CD14-positive monocyte (primary cell): ENCODE measurements at regions not wholly inside any gene's neighbourhood (a gene's known extent, or its start where the extent isn't known, plus 50 kb on each side); places are given as distances from the start of the nearest gene placed in this dataset.

Experiments used
- DNase-seq, 3 donors: peaks; one replicate each; pipeline ENCODE4 v3.0.0-alpha.2; 2011 to 2022
- H2AFZ ChIP-seq: 2 replicates; pipeline ENCODE4 v1.6.0; 2012; ENCODE audit warnings: mild to moderate bottlenecking, low read depth, low read length, inconsistent platforms; ENCODE audit not compliant: insufficient read depth, poor library complexity, severe bottlenecking
- H3K27ac ChIP-seq, 2 donors: 1 replicate in 1 of 2; 2 replicates in 1 of 2; pipeline ENCODE4 v1.5.1; 2012 to 2013; ENCODE audit warnings: low read length in 2 of 2, control low read depth in 1 of 2, inconsistent platforms in 1 of 2, low read depth in 1 of 2, mild to moderate bottlenecking in 1 of 2
- H3K27me3 ChIP-seq, 2 donors: one replicate each; pipeline versions ENCODE4 v1.6.0 to v1.6.1; 2011 to 2013; ENCODE audit warnings: low read length in 2 of 2; ENCODE audit not compliant: control insufficient read depth in 2 of 2, insufficient read depth in 2 of 2
- H3K36me3 ChIP-seq, 2 donors: replicated peaks in 1 of 2; 1 replicate in 1 of 2; 2 replicates in 1 of 2; pipeline versions ENCODE4 v1.5.1 to v1.6.1; 2012 to 2013; ENCODE audit warnings: low read length in 2 of 2, control low read depth in 1 of 2, inconsistent platforms in 1 of 2, mild to moderate bottlenecking in 1 of 2; ENCODE audit not compliant: insufficient read depth in 2 of 2, control insufficient read depth in 1 of 2
- H3K4me1 ChIP-seq, 2 donors: 1 replicate in 1 of 2; 2 replicates in 1 of 2; pipeline versions ENCODE4 v1.5.1 to v1.6.1; 2012 to 2013; ENCODE audit warnings: low read length in 2 of 2, control low read depth in 1 of 2, inconsistent platforms in 1 of 2, mild to moderate bottlenecking in 1 of 2, moderate library complexity in 1 of 2; ENCODE audit not compliant: insufficient read depth in 2 of 2, control insufficient read depth in 1 of 2
- H3K4me2 ChIP-seq: replicated peaks from 2 replicates; pipeline ENCODE3; 2012; ENCODE audit warnings: low read length, moderate library complexity, mild to moderate bottlenecking; ENCODE audit not compliant: poor library complexity, severe bottlenecking; ENCODE audit errors: extremely low read depth
- H3K4me3 ChIP-seq, 3 experiments: fragments of 200-600 bp in 1 of 3; sonication (generic) in 1 of 3; replicated peaks in 1 of 3; 1 replicate in 2 of 3; 2 replicates in 1 of 3; pipeline ENCODE4 v1.5.1; 2011 to 2013; ENCODE audit warnings: low read length in 3 of 3, mild to moderate bottlenecking in 3 of 3, control low read depth in 2 of 3, low read depth in 2 of 3, inconsistent platforms in 1 of 3, moderate library complexity in 1 of 3
- H3K79me2 ChIP-seq: 2 replicates; pipeline ENCODE4 v1.6.0; 2012; ENCODE audit warnings: mild to moderate bottlenecking, control low read depth, inconsistent platforms, low read length, moderate library complexity; ENCODE audit not compliant: insufficient read depth
- H3K9ac ChIP-seq: 2 replicates; pipeline ENCODE4 v1.6.0; 2017; ENCODE audit warnings: low read length, mild to moderate bottlenecking; ENCODE audit not compliant: insufficient read depth, poor library complexity, severe bottlenecking
- H3K9me3 ChIP-seq, 2 donors: replicated peaks in 1 of 2; 1 replicate in 1 of 2; 2 replicates in 1 of 2; pipeline versions ENCODE4 v1.5.1 to v1.6.1; 2012 to 2013; ENCODE audit warnings: low read length in 2 of 2, control low read depth in 1 of 2; ENCODE audit not compliant: control insufficient read depth in 1 of 2, insufficient read depth in 1 of 2
- H4K20me1 ChIP-seq: 2 replicates; pipeline ENCODE4 v1.6.0; 2012; ENCODE audit warnings: mild to moderate bottlenecking, low read length, control low read depth, moderate library complexity; ENCODE audit not compliant: insufficient read depth
- H3K27ac Mint-ChIP-seq, 7 donors: one replicate each; pipeline ENCODE4 v1.8.0; 2020; ENCODE audit warnings: mild to moderate bottlenecking in 7 of 7, mixed read lengths in 7 of 7, moderate library complexity in 6 of 7, inconsistent platforms in 2 of 7
- H3K27me3 Mint-ChIP-seq, 3 donors: one replicate each; pipeline ENCODE4 v1.8.0; 2021 to 2022; ENCODE audit warnings: low read depth in 3 of 3, mild to moderate bottlenecking in 3 of 3, mixed read lengths in 3 of 3, moderate library complexity in 3 of 3, inconsistent platforms in 1 of 3
- H3K36me3 Mint-ChIP-seq, 2 donors: one replicate each; pipeline ENCODE4 v1.8.0; 2020; ENCODE audit warnings: mixed read lengths in 2 of 2, inconsistent platforms in 1 of 2, mild to moderate bottlenecking in 1 of 2
- H3K4me1 Mint-ChIP-seq: one replicate; pipeline ENCODE4 v1.8.0; 2020; ENCODE audit warnings: mild to moderate bottlenecking, mixed read lengths
- H3K4me3 Mint-ChIP-seq, 2 donors: one replicate each; pipeline ENCODE4 v1.8.0; 2020; ENCODE audit warnings: mild to moderate bottlenecking in 2 of 2, mixed read lengths in 2 of 2, moderate library complexity in 1 of 2
- H3K9me3 Mint-ChIP-seq, 7 donors: one replicate each; pipeline ENCODE4 v1.8.0; 2020 to 2022; ENCODE audit warnings: mixed read lengths in 7 of 7, mild to moderate bottlenecking in 6 of 7, moderate library complexity in 6 of 7, inconsistent platforms in 2 of 7
- WGBS: methylation state at CpG from one replicate; pipeline ENCODE4 v1.1.5; 2013; ENCODE audit warnings: missing lambda C conversion rate; ENCODE audit not compliant: insufficient coverage; 5-methylcytosine and 5-hydroxymethylcytosine counted together
- intact Hi-C, 2 donors: fragments of 100-400 bp; cut with micrococcal nuclease; formaldehyde crosslinking; loops; one replicate each; pipeline versions ENCODE4 v1.15.0 to v1.15.1; 2023
- TF ChIP-seq, protein P1 (sequence below): fragments of 200-600 bp; IDR thresholded peaks from one replicate; pipeline ENCODE4 v1.8.0; 2022; ENCODE audit warnings: antibody characterized with exemption, mild to moderate bottlenecking

DNA sequence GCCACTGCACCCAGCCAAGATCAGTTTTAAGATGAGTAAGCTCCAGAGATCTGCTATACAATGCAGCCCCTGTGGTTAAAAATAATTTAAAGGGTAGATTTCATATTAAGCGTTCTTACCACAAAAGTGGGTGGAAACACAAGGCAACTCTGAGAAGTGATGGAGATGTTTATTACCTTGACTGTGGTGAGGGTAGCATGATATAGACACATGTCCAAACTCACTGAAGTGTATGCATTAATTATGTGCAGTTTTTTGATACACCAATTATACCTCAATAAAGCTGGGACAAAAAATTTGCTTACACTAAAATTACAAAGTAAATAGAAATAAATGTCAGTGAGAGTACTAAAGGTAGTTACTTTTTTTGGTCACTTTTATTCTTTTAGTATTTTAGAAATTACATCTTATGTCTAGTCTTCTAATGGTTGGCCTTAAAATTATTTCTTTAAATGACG is 696.5 kb downstream of the UQCRFS1 start:
- H3K9ac ChIP-seq = no peak overlapping the region
- H3K79me2 ChIP-seq = no peaks in the 10 kb centered on the region
- Mint-ChIP-seq H3K36me3 (no peaks in the 10 kb centered on the region), H3K9me3 (peaks cover 0 to 2% (median 0%) of the 10 kb centered on the region in 7 donors), H3K4me1 (peaks cover 9% of the 10 kb centered on the region), H3K27me3 (peaks cover 0 to 2% (median 0%) of the 10 kb centered on the region in 3 donors), H3K27ac (no peak overlapping the region), H3K4me3 (no peak overlapping the region)
- no peaks in the 10 kb centered on the region for H4K20me1 ChIP-seq
- WGBS = no CpG with 5 or more reads among the region's 2 CpGs
- no peak overlapping the region for H3K27ac ChIP-seq
- H2AFZ ChIP-seq = no peak overlapping the region
- no peaks in the 10 kb centered on the region for H3K36me3 ChIP-seq
- H3K4me2 ChIP-seq = no peak overlapping the region
- TF ChIP-seq, protein P1, sequence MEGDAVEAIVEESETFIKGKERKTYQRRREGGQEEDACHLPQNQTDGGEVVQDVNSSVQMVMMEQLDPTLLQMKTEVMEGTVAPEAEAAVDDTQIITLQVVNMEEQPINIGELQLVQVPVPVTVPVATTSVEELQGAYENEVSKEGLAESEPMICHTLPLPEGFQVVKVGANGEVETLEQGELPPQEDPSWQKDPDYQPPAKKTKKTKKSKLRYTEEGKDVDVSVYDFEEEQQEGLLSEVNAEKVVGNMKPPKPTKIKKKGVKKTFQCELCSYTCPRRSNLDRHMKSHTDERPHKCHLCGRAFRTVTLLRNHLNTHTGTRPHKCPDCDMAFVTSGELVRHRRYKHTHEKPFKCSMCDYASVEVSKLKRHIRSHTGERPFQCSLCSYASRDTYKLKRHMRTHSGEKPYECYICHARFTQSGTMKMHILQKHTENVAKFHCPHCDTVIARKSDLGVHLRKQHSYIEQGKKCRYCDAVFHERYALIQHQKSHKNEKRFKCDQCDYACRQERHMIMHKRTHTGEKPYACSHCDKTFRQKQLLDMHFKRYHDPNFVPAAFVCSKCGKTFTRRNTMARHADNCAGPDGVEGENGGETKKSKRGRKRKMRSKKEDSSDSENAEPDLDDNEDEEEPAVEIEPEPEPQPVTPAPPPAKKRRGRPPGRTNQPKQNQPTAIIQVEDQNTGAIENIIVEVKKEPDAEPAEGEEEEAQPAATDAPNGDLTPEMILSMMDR = no peak
- DNase-seq = no peak
- H3K9me3 ChIP-seq = no peaks in the 10 kb centered on the region
- H3K4me1 ChIP-seq = peaks cover 0 to 3% of the 10 kb centered on the region in 2 donors
- no peak overlapping the region for H3K4me3 ChIP-seq
- no peaks in the 10 kb centered on the region for H3K27me3 ChIP-seq
- intact Hi-C loops = no loop called here

DNA sequence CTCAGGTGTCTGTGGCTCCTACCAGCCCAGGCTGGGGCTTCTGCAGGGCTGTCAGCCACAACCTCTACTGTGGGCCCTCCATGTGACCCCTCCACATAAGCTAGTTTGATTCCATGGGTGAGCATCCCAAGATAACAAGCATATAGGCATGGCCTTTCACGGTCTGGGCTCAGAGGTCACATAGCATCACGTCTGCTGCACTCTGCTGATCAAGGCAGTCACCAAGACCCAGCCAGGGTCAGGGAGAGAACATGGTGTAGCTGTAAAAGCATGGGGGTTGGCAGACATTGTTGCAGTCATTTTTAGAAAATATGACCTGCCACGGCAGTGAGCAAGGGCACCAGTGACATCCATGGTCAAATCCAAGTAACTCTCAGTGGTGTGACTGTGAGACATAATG is 698.8 kb downstream of the UQCRFS1 start:
- TF ChIP-seq, protein P1 = no peak
- H3K4me3 ChIP-seq = no peak overlapping the region
- H3K9me3 ChIP-seq = no peaks in the 10 kb centered on the region
- Mint-ChIP-seq H3K36me3 (no peaks in the 10 kb centered on the region), H3K4me1 (peaks cover 7% of the 10 kb centered on the region), H3K27ac (no peak overlapping the region), H3K27me3 (peaks cover 0 to 2% (median 0%) of the 10 kb centered on the region in 3 donors), H3K9me3 (peaks cover 0 to 6% (median 0%) of the 10 kb centered on the region in 7 donors), H3K4me3 (no peak overlapping the region)
- no peaks in the 10 kb centered on the region for H3K27me3 ChIP-seq
- intact Hi-C loops = no loop called here
- no peaks in the 10 kb centered on the region for H4K20me1 ChIP-seq
- no peak overlapping the region for H2AFZ ChIP-seq
- H3K9ac ChIP-seq = no peak overlapping the region
- no peak overlapping the region for H3K27ac ChIP-seq
- no peaks in the 10 kb centered on the region for H3K79me2 ChIP-seq
- H3K4me2 ChIP-seq = no peak overlapping the region
- H3K36me3 ChIP-seq = no peaks in the 10 kb centered on the region
- no peak for DNase-seq
- WGBS = 100% methylated on average over 2 of the region's 3 CpGs
- peaks cover 0 to under 1% of the 10 kb centered on the region in 2 donors for H3K4me1 ChIP-seq
